ENCODE measurements at regions not wholly inside any gene's neighbourhood (a gene's known extent, or its start where the extent isn't known, plus 50 kb on each side); places are given as distances from the start of the nearest gene placed in this dataset.

DNA sequence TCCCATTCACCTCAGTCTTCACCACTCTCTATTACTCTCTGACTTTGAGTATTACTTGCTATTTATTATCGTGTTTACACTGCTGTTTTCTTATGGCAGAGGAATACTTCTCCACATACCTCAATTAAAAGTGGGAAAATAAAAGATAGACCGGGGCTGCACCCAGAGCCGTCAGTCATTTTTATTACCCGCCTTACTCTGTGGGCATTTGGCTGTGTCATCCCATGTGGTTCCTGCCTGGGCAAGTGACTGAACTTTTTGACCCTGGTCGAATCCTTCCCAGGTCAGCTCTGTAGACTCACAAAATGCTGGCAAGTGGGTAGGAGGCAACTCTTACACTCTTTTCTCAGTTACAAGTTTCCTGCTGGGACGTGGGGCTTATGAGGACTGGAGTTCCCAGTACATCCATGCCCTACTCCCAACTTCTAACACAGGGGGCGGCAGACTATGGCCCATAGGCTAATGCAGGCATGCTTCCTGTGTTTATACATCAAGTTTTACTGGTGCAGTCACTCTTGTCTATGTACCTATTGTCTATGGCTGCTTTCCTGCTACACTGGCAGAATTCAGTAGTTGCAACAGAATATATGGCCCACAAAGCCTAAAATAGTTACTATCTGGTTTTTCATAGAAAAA lies 69.5 kb upstream of the KCND3 start:
- Mint-ChIP-seq H3K4me1 (peaks cover 19% of the 10 kb centered on the region), H3K27ac (no peak overlapping the region), H3K4me3 (no peak overlapping the region), H3K27me3 (peaks cover 52% of the 10 kb centered on the region), H3K9me3 (ENCODE audit: insufficient read depth) (no peaks in the 10 kb centered on the region)
- intact Hi-C loops (cut with micrococcal nuclease) = no loop called here
- Histone ChIP-seq H2AFZ (ENCODE audit: insufficient read depth, low read depth, low read length, poor library complexity, severe bottlenecking) (no peak overlapping the region), H4K20me1 (ENCODE audit: control insufficient read depth, insufficient read depth, low read length, poor library complexity, severe bottlenecking) (no peaks in the 10 kb centered on the region), H3K4me1 (ENCODE audit: control insufficient read depth in 2 of 2, insufficient read depth in 2 of 2, low read length in 2 of 2) (peaks cover 3 to 5% of the 10 kb centered on the region in 2 donors), H3K27me3 (replicated peaks in 1 of 4; ENCODE audit: control extremely low read depth in 1 of 4, control insufficient read depth in 3 of 4, insufficient read depth in 4 of 4, low read length in 3 of 4) (peaks cover 0 to 24% (median 7%) of the 10 kb centered on the region in 4 experiments), H3K9ac (ENCODE audit: low read length) (no peak overlapping the region), H3K79me2 (ENCODE audit: control insufficient read depth, insufficient read depth, low read length) (no peaks in the 10 kb centered on the region), H3K4me3 (ENCODE audit: control extremely low read depth in 1 of 5, extremely low read depth in 1 of 5, insufficient read depth in 1 of 5, low read depth in 2 of 5, low read length in 4 of 5) (no peak overlapping the region), H3K27ac (ENCODE audit: low read length in 2 of 2) (no peak overlapping the region), H3K9me3 (ENCODE audit: control extremely low read depth in 1 of 3, control insufficient read depth in 2 of 3, insufficient read depth in 1 of 3, low read length in 2 of 3) (no peaks in the 10 kb centered on the region), H3K4me2 (replicated peaks; ENCODE audit: low read depth, low read length, poor library complexity, severe bottlenecking) (no peak overlapping the region), H3K36me3 (replicated peaks in 1 of 2; ENCODE audit: control extremely low read depth in 1 of 2, control insufficient read depth in 1 of 2, extremely low read depth in 1 of 2, insufficient read depth in 2 of 2, low read length in 1 of 2) (no peaks in the 10 kb centered on the region)
- ATAC-seq (ENCODE audit: low read depth) (no peak), DNase-seq (no peak)
- TF ChIP-seq EZH2 (IDR thresholded peaks at IDR 0.05; ENCODE audit: borderline replicate concordance, insufficient read depth, low read depth, low read length, poor library complexity, severe bottlenecking) = no peak
- TF ChIP-seq, protein P1, sequence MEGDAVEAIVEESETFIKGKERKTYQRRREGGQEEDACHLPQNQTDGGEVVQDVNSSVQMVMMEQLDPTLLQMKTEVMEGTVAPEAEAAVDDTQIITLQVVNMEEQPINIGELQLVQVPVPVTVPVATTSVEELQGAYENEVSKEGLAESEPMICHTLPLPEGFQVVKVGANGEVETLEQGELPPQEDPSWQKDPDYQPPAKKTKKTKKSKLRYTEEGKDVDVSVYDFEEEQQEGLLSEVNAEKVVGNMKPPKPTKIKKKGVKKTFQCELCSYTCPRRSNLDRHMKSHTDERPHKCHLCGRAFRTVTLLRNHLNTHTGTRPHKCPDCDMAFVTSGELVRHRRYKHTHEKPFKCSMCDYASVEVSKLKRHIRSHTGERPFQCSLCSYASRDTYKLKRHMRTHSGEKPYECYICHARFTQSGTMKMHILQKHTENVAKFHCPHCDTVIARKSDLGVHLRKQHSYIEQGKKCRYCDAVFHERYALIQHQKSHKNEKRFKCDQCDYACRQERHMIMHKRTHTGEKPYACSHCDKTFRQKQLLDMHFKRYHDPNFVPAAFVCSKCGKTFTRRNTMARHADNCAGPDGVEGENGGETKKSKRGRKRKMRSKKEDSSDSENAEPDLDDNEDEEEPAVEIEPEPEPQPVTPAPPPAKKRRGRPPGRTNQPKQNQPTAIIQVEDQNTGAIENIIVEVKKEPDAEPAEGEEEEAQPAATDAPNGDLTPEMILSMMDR (IDR thresholded peaks at IDR 0.05) = no peak
- 71% methylated on average over 5 of the region's 7 CpGs for WGBS (ENCODE audit: insufficient coverage)
- CTCF ChIA-PET = no interaction called here
- POLR2A ChIA-PET = no interaction called here

DNA sequence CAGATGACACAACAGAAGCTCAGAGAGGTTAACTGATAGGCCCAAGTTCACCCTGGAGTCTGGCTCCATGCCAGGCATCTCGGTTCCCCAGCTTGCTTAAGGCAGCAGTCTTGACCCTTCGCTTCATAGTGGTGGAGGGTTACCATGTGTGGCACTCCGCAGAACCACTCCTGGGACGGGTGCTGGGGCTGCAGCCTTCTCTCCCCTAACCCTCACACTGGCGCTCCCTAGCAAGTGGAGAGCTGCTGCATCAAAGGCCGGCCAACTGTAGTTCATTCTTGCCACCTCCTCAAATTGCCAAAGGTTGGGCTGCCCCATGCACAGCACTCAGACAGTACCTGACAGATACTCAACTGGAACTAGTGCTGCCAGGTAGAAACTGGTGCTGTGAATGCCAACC lies 70.2 kb upstream of the KCND3 start:
- peaks cover 0 to 24% (median 9%) of the 10 kb centered on the region in 4 experiments for H3K27me3 ChIP-seq (replicated peaks in 1 of 4; ENCODE audit: control extremely low read depth in 1 of 4, control insufficient read depth in 3 of 4, insufficient read depth in 4 of 4, low read length in 3 of 4)
- H3K36me3 ChIP-seq (replicated peaks in 1 of 2; ENCODE audit: control extremely low read depth in 1 of 2, control insufficient read depth in 1 of 2, extremely low read depth in 1 of 2, insufficient read depth in 2 of 2, low read length in 1 of 2) = no peaks in the 10 kb centered on the region
- no peak overlapping the region for H3K4me3 ChIP-seq (ENCODE audit: control extremely low read depth in 1 of 5, extremely low read depth in 1 of 5, insufficient read depth in 1 of 5, low read depth in 2 of 5, low read length in 4 of 5)
- no peak overlapping the region for H3K9ac ChIP-seq (ENCODE audit: low read length)
- ChIA-PET CTCF (no interaction called here), POLR2A (no interaction called here)
- H3K9me3 ChIP-seq (ENCODE audit: control extremely low read depth in 1 of 3, control insufficient read depth in 2 of 3, insufficient read depth in 1 of 3, low read length in 2 of 3) = no peaks in the 10 kb centered on the region
- no peaks in the 10 kb centered on the region for H3K79me2 ChIP-seq (ENCODE audit: control insufficient read depth, insufficient read depth, low read length)
- no peaks in the 10 kb centered on the region for H3K9me3 Mint-ChIP-seq (ENCODE audit: insufficient read depth)
- no peak for TF ChIP-seq EZH2 (IDR thresholded peaks at IDR 0.05; ENCODE audit: borderline replicate concordance, insufficient read depth, low read depth, low read length, poor library complexity, severe bottlenecking)
- TF ChIP-seq, protein P1 (IDR thresholded peaks at IDR 0.05) = no peak
- WGBS (ENCODE audit: insufficient coverage) = 88% methylated on average over 6 of the region's 6 CpGs
- intact Hi-C loops (cut with micrococcal nuclease) = no loop called here
- H3K4me1 Mint-ChIP-seq = peaks cover 26% of the 10 kb centered on the region
- no peaks in the 10 kb centered on the region for H4K20me1 ChIP-seq (ENCODE audit: control insufficient read depth, insufficient read depth, low read length, poor library complexity, severe bottlenecking)
- H3K27ac ChIP-seq (ENCODE audit: low read length in 2 of 2) = no peak overlapping the region
- ATAC-seq (ENCODE audit: low read depth) = no peak
- DNase-seq = no peak
- H3K4me3 Mint-ChIP-seq = no peak overlapping the region
- peaks cover 5 to 9% of the 10 kb centered on the region in 2 donors for H3K4me1 ChIP-seq (ENCODE audit: control insufficient read depth in 2 of 2, insufficient read depth in 2 of 2, low read length in 2 of 2)
- no peak overlapping the region for H3K4me2 ChIP-seq (replicated peaks; ENCODE audit: low read depth, low read length, poor library complexity, severe bottlenecking)
- H3K27me3 Mint-ChIP-seq = peaks cover 47% of the 10 kb centered on the region
- no peak overlapping the region for H3K27ac Mint-ChIP-seq
- H2AFZ ChIP-seq (ENCODE audit: insufficient read depth, low read depth, low read length, poor library complexity, severe bottlenecking) = no peak overlapping the region
